ENCODE measurements at regions not wholly inside any gene's neighbourhood (a gene's known extent, or its start where the extent isn't known, plus 50 kb on each side); places are given as distances from the start of the nearest gene placed in this dataset.
"Not testable (repeated sequence)": the region's sequence is repeated elsewhere in the genome, so short reads cannot be mapped to it uniquely, and the experiment has no call there.

DNA sequence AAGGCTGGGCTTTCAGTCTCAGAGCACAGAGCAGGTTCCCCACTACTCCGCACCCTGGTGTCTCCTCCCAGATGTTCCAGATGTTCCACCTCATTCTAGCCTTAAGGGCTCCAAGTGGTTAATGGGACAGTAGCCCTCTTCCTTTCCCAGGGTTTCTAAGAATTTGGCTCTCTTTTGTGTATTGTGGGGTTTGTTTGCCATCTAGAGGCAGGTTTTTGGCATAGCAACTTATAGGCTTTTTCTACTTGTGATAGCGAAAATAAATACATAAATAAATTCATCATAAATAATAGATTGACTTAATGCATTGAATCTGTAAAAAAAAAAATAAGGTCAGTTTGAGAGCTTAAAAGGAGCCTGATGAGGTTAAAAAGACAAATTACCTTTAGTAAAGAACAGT lies 86.1 kb upstream of the XKR3 start:
- TF ChIP-seq CTCF (IDR thresholded peaks at IDR 0.05), result peak in 4 of 7 experiments; percentile 10 to 37 (median 20)
- not testable (repeated sequence) for TF ChIP-seq POLR2A (IDR thresholded peaks at IDR 0.05)
